ENCODE measurements at regions not wholly inside any gene's neighbourhood (a gene's known extent, or its start where the extent isn't known, plus 50 kb on each side); places are given as distances from the start of the nearest gene placed in this dataset.
"Not testable (repeated sequence)": the region's sequence is repeated elsewhere in the genome, so short reads cannot be mapped to it uniquely, and the experiment has no call there.

DNA sequence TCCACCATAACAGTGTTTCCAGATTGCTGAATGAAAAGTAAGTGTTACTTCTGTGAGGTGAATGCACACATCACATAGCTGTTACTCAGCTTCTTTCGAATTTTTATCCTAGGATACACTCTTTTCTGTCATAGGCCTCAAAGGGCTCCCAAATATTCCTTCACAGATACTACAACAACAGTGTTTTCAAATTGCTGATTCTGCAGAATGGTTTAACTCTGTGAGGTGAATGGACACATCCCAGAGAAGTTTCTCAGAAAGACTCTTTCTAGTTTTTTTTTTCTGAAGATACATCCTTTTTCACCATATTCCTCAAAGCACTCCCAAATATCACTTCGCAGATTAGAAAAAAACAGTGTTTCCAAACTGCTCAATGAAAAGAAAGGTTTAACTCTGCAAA is 221.1 kb downstream of the OR4A5 start:
- Mint-ChIP-seq H3K36me3 (ENCODE audit: low read depth) (peaks cover 2% of the 10 kb centered on the region), H3K4me3 (no peak overlapping the region), H3K9me3 (peaks cover 53% of the 10 kb centered on the region)

DNA sequence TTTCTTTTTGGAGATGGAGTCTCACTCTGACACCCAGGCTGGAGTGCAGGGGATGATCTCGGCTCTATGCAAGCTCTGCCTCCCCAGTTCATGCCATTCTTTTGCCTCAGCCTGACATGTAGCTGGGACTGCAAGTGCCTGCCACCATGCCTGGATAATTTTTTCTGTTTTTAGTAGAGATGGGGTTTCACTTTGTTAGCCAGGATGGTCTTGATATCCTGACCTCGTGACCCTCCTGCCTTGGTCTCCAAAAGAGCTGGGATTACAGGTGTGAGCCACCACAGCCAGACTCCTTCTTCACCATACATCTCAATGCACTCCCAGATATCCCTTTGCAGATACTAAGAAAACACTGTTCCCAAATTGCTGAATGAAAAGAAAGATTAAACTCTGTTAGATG is 224.3 kb downstream of the OR4A5 start:
- Mint-ChIP-seq H3K27me3 (no peaks in the 10 kb centered on the region), H3K36me3 (ENCODE audit: low read depth) (peaks cover 2% of the 10 kb centered on the region), H3K27ac (no peak overlapping the region), H3K9me3 (peaks cover 49% of the 10 kb centered on the region), H3K4me1 (no peaks in the 10 kb centered on the region), H3K4me3 (no peak overlapping the region)
- ChIA-PET CTCF (no interaction called here), POLR2A (no interaction called here)
- no peak for DNase-seq

More for the DNA sequence above, 221.1 kb downstream of the OR4A5 start:
- Mint-ChIP-seq H3K4me1 (no peaks in the 10 kb centered on the region), H3K27ac (no peak overlapping the region), H3K27me3 (no peaks in the 10 kb centered on the region)
- ChIA-PET CTCF (no interaction called here), POLR2A (no interaction called here)
- no peak for DNase-seq

DNA sequence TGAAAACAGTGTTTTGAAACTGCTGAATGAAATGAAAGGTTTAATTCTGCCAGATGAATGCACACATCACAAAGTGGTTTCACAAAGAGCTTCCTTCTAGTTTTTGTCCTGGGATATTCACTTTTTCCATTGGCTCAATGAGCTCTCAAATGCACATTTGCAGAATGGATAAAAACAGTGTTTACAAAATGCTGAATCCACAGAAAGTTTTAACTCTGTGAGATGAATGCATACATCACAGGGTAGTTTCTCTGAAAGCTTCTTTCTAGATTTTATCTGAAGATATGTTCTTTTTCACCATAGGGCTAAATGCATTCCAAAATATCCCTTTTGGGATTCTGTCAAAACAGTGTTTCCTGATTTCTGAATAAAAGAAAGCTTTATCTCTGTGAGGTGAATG is 237.6 kb downstream of the OR4A5 start:
- ChIA-PET POLR2A (no interaction called here), CTCF (no interaction called here)
- Mint-ChIP-seq H3K36me3 (ENCODE audit: low read depth) (no peaks in the 10 kb centered on the region), H3K4me3 (no peak overlapping the region), H3K27ac (no peak overlapping the region), H3K9me3 (peaks cover 28% of the 10 kb centered on the region), H3K4me1 (no peaks in the 10 kb centered on the region), H3K27me3 (no peaks in the 10 kb centered on the region)
- DNase-seq: no peak

DNA sequence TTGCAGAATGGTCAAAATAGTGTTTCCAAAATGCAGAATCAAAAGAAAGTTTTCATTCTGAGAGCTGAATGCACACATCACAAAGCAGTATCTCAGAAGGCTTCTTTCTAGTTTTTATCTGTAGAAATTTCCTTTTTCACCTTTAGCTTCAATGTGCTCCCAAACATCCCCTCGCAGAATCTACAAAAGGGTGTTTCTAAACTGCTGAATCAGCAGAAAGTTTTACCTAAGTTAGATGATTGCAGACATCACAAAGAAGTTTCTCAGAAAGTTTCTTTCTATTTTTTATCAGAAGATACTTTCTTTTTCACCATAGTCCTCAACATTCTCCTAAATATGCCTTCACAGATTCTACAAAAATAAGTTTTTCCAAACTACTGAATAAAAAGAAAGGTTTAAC is 239.8 kb downstream of the OR4A5 start:
- Mint-ChIP-seq H3K9me3 (peaks cover 30% of the 10 kb centered on the region), H3K36me3 (ENCODE audit: low read depth) (no peaks in the 10 kb centered on the region), H3K27ac (no peak overlapping the region), H3K27me3 (no peaks in the 10 kb centered on the region), H3K4me3 (no peak overlapping the region), H3K4me1 (no peaks in the 10 kb centered on the region)
- CTCF ChIA-PET: no interaction called here
- no peak for DNase-seq
- POLR2A ChIA-PET: no interaction called here

DNA sequence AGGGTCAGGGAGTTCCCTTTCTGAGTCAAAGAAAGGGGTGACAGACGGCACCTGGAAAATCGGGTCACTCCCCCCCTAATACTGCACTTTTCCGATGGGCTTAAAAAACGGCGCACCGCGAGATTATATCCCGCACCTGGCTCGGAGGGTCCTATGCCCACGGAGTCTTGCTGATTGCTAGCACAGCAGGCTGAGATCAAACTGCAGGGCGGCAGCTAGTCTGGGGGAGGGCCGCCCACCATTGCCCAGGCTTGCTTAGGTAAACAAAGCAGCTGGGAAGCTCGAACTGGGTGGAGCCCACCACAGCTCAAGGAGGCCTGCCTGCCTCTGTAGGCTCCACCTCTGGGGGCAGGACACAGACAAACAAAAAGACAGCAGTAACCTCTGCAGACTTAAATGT is 240.5 kb downstream of the OR4A5 start:
- CTCF ChIA-PET; H3K4me1 Mint-ChIP-seq; H3K27me3 Mint-ChIP-seq; POLR2A ChIA-PET; H3K27ac Mint-ChIP-seq; H3K36me3 Mint-ChIP-seq (ENCODE audit: low read depth); DNase-seq; H3K4me3 Mint-ChIP-seq: not testable (repeated sequence)
- peaks cover 31% of the 10 kb centered on the region for H3K9me3 Mint-ChIP-seq

DNA sequence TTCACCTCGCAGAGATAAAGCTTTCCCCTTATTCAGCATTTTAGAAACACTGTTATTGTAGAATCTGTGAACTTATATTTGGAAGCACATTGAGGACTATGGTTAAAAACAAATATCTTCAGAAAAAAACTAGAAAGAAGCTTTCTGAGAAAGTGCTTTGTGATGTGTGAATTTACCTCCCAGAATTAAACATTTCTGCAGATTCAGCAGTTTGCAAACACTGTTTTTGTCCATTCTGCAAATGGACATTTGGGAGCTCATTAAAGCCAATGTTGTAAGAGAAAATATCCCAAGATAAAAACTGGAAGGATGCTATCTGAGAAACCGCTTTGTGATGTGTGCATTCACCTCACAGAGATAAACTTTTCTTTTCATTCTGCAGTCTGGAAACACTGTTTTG is 272.7 kb downstream of the OR4A5 start:
- Mint-ChIP-seq H3K4me3 (no peak overlapping the region), H3K4me1 (no peaks in the 10 kb centered on the region), H3K9me3 (peaks cover 41% of the 10 kb centered on the region), H3K27ac (no peak overlapping the region), H3K36me3 (ENCODE audit: low read depth) (no peaks in the 10 kb centered on the region), H3K27me3 (no peaks in the 10 kb centered on the region)
- DNase-seq: no peak
- ChIA-PET CTCF (no interaction called here), POLR2A (no interaction called here)

DNA sequence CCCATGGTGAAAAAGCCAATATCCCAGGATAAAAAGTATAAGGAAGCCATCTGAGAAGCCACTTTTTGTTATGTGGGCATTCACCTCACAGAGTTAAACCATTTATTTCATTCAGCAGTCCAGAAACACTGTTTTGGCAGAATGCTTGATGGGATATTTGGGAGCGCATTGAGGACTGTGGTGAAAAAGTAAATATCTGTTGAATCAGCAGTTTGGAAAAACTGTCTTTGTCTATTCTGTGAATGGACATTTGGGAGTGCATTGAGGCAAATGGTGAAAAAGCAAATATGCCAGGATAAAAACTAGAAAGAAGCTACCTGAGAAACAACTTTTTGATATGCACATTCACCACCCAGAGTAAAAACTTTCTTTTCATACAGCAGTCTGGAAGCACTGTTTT is 276.2 kb upstream of the TRIM48 start:
- Mint-ChIP-seq H3K36me3 (ENCODE audit: low read depth) (no peaks in the 10 kb centered on the region), H3K27ac (no peak overlapping the region), H3K4me3 (no peak overlapping the region), H3K27me3 (no peaks in the 10 kb centered on the region), H3K9me3 (peaks cover 50% of the 10 kb centered on the region), H3K4me1 (no peaks in the 10 kb centered on the region)
- no peak for DNase-seq
- POLR2A ChIA-PET: no interaction called here
- CTCF ChIA-PET: no interaction called here

DNA sequence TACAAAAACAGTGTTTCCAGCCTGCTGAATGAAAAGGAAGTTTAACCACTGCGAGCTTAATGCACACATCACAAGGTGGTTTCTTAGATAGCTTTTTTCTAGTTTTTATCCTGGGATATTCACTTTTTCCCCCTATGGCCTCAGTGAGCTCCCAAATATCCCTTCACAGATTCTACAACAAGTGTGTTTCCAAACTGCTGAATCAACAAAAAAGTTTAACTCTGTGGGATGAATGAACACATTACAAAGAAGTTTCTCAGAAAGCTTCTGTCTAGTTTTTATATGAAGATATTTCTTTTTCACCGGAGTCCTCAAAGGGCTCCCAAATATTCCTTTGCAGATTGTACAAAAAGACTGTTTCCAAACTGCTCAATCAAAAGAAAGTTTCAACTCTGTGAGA is 233.1 kb upstream of the TRIM48 start:
- H3K27me3 Mint-ChIP-seq; H3K36me3 Mint-ChIP-seq (ENCODE audit: low read depth); H3K4me1 Mint-ChIP-seq; CTCF ChIA-PET; H3K4me3 Mint-ChIP-seq; DNase-seq; H3K27ac Mint-ChIP-seq; POLR2A ChIA-PET: not testable (repeated sequence)
- H3K9me3 Mint-ChIP-seq: peaks cover 18% of the 10 kb centered on the region

DNA sequence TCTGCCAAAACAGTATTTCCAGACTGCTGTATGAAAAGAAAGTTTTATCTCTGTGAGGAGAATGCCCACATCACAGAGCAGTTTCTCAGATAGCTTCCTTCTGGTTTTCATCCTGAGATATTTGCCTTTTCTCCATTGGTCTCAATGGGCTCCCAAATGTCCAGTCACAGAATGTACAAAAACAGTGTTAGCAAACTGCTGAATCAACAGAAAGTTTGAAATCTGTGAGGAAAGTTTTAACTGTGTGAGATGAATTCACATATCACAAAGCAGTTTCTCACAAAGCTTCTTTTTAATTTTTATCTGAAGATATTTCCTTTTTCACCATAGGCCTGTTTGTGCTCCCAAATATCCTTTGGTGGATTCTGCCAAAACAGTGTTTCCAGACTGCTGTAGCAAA is 207.2 kb upstream of the TRIM48 start:
- Mint-ChIP-seq H3K27ac (no peak overlapping the region), H3K36me3 (ENCODE audit: low read depth) (no peaks in the 10 kb centered on the region), H3K27me3 (no peaks in the 10 kb centered on the region), H3K9me3 (peaks cover 33% of the 10 kb centered on the region), H3K4me1 (no peaks in the 10 kb centered on the region), H3K4me3 (no peak overlapping the region)
- ChIA-PET CTCF (no interaction called here), POLR2A (no interaction called here)
- no peak for DNase-seq

DNA sequence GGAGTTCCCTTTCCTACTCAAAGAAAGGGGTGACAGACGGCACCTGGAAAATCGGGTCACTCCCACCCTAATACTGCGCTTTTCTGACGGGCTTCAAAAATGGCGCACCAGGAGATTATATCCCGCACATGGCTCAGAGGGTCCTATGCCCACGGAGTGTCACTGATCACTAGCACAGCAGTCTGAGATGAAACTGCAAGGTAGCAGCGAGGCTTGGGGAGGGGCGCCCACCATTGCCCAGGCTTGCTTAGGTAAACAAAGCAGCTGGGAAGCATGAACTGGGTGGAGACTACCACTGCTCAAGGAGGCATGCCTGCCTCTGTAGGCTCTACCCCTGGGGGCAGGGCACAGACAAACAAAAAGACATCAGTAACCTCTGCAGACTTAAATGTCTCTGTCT is 177.4 kb upstream of the TRIM48 start:
- DNase-seq; CTCF ChIA-PET; H3K27me3 Mint-ChIP-seq; H3K27ac Mint-ChIP-seq; H3K4me3 Mint-ChIP-seq; H3K4me1 Mint-ChIP-seq; H3K36me3 Mint-ChIP-seq (ENCODE audit: low read depth); POLR2A ChIA-PET: not testable (repeated sequence)
- peaks cover 48% of the 10 kb centered on the region for H3K9me3 Mint-ChIP-seq

DNA sequence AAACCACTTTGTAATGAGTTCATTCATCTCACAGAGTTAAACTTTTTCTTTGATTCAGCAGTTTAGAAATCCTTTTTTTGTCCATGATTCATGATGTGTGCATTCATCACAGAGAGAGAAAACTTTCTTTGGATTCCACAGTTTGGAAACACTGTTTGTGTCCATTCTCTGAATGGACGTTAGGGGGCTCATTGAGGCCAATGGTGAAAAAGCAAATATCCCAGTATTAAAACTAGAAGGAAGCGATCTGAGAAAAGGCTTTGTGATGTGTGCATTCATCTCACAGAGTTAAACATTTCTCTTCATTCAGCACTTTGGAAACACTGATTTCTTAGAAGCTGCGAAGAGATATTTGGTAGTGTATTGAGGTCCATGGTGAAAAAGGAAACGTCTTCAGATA is 155.6 kb upstream of the TRIM48 start:
- H3K27me3 Mint-ChIP-seq: no peaks in the 10 kb centered on the region
- peaks cover 27% of the 10 kb centered on the region for H3K9me3 Mint-ChIP-seq
- no peaks in the 10 kb centered on the region for H3K4me1 Mint-ChIP-seq
- no peak overlapping the region for H3K27ac Mint-ChIP-seq
- H3K36me3 Mint-ChIP-seq (ENCODE audit: low read depth): no peaks in the 10 kb centered on the region
- H3K4me3 Mint-ChIP-seq: no peak overlapping the region
- no peak for DNase-seq
- POLR2A ChIA-PET: no interaction called here
- CTCF ChIA-PET: no interaction called here
